B cell (primary cell): ENCODE measurements at regions not wholly inside any gene's neighbourhood (a gene's known extent, or its start where the extent isn't known, plus 50 kb on each side); places are given as distances from the start of the nearest gene placed in this dataset.

Source experiments
- EZH2 ChIP-seq: IDR thresholded peaks from 2 replicates; pipeline ENCODE4 v1.6.1; 2012; ENCODE audit warnings: borderline replicate concordance, low read depth, mild to moderate bottlenecking, moderate library complexity, low read length; ENCODE audit not compliant: insufficient read depth, poor library complexity, severe bottlenecking
- TF ChIP-seq, protein P1 (sequence below): fragments of 200-600 bp; IDR thresholded peaks from one replicate; pipeline ENCODE4 v1.8.0; 2022; ENCODE audit warnings: antibody characterized with exemption, mild to moderate bottlenecking

DNA sequence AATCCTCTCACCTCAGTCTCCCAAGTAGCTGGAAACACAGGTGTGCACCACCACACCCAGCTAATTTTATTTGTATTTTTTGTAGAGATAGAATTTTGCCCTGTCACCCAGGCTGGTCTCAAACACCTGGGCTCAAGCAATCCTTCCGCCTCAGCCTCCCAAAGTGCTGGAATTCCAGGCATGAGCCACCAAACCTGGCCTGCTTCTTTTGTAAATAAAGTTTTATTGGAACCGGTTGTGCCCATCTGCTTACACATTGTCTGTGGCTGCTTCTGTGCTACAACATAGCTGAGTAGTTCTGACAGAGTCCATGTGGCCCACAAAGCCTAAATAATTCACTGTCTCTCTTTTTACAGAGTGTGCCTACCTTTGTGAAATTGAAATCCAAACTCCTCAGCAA lies 109.7 kb upstream of the NRSN1 start:
- TF ChIP-seq, protein P1, sequence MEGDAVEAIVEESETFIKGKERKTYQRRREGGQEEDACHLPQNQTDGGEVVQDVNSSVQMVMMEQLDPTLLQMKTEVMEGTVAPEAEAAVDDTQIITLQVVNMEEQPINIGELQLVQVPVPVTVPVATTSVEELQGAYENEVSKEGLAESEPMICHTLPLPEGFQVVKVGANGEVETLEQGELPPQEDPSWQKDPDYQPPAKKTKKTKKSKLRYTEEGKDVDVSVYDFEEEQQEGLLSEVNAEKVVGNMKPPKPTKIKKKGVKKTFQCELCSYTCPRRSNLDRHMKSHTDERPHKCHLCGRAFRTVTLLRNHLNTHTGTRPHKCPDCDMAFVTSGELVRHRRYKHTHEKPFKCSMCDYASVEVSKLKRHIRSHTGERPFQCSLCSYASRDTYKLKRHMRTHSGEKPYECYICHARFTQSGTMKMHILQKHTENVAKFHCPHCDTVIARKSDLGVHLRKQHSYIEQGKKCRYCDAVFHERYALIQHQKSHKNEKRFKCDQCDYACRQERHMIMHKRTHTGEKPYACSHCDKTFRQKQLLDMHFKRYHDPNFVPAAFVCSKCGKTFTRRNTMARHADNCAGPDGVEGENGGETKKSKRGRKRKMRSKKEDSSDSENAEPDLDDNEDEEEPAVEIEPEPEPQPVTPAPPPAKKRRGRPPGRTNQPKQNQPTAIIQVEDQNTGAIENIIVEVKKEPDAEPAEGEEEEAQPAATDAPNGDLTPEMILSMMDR, result no peak
- TF ChIP-seq EZH2, result no peak
